NCI-H1417 treated with DMSO at 0.1 percent for 48 hours (cell line): ENCODE measurements at regions not wholly inside any gene's neighbourhood (a gene's known extent, or its start where the extent isn't known, plus 50 kb on each side); places are given as distances from the start of the nearest gene placed in this dataset.

Source experiments
- DNase-seq: peaks from one replicate; lab custom pipeline; 2025; lab: John Stamatoyannopoulos, UW

DNA sequence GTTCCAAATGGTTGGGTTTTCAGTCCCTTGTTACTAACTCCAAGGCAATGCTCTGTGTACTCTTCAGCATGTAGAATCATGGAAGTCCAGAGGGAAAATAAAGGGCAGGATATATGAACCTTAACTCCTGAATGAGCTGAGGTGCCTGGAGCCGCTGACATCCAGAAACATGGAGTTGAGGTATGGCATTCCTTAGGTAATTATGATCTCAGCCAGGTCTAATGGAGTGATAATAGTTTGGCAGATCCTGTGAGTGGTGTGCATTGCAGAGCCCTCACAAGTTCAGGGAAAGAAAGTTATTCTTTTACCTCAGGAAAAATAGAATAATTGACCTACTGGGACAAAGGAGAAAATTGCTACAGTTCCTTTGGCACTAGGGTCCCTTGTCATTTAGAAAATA is 369.1 kb downstream of the ZNF608 start:
- DNase-seq = no peak

DNA sequence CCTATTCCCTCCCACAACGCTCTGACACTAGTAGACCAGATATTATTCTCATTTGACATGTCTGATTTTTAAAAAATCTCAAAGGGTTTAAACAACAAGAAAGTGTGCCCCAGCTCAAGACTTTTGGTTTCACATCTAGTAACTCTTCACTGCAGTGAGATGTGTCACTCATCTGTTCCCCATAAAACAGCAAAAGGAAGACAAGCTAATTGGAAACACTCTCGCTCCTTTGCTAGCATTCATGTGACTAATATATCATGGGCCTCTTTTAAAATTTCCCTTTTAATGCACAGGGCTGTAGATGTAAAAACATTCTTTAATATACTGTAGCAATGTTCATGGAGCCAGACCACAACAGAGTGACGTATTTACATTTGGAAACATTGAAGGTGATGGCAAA is 372.6 kb downstream of the ZNF608 start:
- DNase-seq = no peak

DNA sequence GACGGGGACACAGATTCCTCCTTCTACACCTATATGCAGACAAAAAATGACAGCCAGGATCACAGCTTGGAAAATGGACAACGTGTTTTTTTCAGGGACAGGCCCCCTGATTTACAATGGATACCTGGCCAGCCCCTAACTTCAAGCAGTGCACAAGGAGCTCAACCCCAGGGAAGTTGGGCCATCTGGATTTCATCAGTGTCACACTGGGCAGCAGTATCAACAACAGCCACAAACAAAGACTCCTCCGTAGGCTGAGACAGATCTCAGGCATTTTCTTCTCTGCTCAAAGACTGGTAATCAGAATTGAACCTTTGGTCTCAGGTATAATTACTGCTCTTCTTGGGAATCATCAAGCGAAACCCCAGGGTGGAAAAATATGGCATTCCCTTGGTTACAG is 374.0 kb downstream of the ZNF608 start:
- DNase-seq = no peak

DNA sequence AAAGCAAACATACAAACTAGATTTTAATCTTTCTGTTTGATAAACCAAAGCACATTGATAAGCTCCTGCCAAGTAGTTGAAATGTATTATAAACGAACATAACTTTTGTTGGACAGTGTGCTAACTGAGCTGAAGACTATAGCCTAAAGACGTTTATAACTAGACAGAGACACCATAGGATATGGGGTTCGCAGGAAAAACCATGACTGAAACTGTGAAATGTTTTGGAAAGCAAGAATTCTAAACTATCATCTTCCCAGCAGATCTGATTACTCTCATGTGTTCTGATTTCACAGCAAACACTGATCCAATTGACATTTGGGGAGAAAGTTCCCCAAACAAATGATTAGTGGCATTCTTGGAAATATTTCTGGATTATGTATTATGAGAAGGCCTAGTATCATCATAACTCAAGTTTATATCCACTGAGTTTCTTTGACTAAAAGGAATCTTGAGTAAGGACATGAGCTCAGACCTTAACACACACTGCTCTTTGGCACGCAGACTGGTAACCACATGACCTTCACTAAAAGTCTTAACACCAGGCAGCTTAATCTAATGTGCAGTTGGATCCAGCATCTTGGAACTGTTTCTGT is 375.2 kb downstream of the ZNF608 start:
- DNase-seq = no peak

DNA sequence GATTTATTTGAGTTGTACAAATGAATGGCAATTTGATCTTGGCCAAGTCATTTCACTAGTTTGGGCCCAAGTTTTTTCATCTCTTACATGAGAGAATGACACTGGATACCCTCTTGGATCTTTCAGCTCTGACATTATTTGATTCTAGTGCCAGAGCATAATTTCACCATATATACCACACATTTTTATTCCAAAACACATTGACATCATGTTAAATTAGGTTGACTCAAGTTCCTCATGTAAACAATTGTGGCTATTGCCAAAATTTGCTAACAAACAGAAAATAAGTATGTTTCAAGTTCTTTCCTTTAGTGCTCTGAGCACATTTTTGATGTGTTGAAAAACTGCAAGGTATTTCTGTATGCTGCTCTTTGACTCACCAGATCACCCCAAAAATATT is 375.8 kb downstream of the ZNF608 start:
- DNase-seq = no peak

DNA sequence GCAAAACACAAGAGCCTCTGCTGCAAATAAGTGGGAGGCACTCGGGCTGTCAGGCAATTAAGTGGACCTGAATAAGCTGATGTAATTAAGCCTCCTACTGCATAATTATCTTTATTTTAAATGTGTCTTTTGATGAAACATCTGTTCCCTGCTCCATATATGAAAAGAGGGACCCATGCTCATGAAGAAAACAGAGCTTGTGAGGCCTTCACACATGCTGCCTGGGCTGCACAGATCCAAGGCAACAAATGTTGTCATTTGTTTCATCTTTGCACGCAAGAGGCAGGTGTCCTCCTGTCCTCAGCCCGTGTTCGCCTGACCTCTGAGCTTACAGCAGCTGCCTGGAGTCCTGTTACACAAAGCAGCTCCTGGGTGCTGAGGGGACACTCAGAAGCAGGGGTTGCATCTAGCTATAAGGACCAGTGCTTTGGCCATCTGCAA is 381.1 kb downstream of the ZNF608 start:
- peak; percentile 62 for DNase-seq

DNA sequence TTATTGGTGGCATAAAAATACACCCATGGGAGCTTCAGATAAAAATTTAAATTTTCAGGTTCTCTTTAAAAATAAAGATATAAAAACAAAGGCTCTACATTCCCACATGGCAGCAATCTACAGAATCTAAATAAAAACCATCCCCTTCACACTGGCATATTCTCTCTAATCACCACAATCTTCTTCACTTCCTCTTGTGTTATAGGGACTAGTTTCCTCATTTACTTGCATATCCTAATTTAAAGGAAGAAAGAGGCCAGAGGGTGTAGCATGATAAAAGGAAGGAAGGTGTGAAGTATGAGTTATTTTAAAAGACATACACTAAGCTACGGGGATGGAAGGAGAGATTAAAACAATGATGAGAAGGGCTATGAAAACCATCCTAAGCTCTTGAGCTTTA is 390.5 kb downstream of the ZNF608 start:
- DNase-seq = no peak

DNA sequence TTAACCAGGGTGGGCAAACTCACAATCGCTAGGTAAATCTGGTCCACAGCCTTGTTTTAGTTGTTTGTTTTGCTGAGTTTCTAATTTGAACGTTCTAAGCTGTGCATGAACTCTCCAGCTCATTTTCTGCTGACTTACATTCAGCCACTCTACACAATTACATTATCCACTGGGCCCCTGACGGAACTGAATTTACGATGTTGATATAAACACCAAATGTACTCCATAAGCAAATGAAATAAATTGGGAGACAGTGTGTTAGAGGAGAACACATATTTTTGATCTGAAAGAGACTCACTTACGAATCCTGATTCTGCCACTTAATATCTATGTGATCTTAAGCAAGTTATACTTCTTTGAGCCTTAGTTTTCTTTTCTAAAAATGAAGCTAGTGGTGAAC is 393.4 kb downstream of the ZNF608 start:
- DNase-seq = no peak

DNA sequence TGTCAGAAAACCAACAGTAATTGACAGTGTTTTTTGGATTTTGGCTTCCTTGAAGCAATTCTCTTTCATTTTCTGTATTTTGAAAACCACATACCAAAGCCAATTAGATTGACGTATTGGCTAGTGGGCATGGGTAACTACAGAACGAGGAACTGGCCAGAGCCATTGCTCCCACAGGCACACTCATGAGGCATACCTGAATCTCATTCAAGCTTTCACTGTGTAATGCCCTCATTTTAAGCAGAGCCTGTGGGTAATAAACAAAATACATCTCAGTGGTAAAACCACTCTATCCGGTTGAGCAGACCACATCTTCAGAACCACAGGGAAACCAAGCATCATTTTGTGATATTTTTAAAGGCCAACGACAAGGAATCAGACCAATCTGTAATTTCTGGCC is 394.1 kb downstream of the ZNF608 start:
- DNase-seq = no peak

DNA sequence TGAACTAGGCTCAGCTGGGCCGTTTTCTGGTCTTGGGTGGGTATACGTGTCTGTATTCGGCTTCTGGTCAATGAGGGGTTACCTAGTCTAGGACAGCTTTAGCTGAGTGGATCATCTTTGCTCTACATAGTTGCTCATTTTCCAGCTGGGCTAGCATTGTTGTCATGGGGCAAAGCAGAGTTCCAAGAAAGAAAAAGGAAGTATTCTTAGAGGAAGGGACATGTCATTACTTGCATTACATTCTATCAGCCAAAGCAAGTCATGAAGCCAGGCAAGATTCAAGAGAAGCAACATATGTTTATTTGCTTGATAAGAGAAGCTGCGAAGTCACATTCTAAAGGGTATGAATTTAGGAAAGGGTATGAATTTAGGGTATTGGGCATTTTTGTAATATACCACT is 396.5 kb downstream of the ZNF608 start:
- no peak for DNase-seq

DNA sequence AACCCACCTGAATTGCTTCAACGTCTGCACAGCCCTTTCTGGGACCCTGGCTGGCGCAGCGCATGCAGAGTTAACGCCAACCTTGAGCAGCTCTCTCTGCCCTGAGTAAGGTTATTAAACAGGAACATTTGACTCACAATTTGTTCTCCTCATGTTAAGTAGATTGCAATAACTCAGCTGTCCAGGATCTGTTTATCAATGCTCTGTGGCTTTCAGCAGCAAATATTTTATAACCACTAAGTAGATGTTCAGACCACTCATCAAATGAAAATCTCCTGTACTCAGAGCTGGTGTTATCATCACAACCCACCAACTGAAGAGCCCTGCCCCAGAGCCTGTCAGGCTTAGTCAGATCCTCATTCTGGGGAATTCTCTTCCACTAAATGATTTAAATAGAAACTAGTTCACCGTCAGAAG is 403.0 kb downstream of the ZNF608 start:
- no peak for DNase-seq

DNA sequence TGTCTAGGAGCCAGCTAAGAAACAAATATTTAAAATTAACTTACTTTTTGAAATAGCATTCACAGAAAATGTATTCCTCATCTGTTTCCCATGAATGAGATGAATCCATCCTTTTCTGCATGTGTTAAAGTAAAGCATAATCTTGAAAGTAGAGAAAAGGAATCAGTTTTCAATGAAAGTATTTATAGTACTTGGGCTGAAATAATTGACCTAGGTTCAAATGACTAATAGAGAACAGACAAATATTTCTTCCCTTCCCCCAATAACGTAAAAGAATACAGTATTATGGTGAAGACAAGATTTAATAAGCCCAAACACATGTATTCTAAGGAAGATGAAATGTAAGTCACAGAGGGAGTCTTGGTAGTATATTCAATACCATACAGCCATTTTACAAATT is 403.5 kb downstream of the ZNF608 start:
- no peak for DNase-seq

DNA sequence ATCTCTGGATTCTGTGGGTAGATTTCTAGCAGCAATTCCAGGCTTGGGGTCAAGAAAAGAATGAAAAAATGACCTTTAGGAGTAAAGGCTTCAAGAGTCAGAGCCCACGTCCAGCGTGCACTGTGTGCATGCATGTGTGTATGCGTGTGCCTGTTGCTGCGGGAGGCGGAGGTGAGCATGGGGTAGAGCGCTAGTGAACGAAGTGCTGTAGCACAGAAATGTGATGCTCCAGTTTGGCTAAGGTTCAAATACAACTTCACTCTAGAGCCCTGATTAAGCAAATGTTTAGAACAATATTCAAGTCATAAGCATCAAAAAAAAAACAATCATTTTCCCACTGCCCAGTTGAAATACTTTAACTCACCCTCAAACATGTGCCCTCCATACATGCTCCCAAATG is 403.9 kb downstream of the ZNF608 start:
- DNase-seq = no peak

DNA sequence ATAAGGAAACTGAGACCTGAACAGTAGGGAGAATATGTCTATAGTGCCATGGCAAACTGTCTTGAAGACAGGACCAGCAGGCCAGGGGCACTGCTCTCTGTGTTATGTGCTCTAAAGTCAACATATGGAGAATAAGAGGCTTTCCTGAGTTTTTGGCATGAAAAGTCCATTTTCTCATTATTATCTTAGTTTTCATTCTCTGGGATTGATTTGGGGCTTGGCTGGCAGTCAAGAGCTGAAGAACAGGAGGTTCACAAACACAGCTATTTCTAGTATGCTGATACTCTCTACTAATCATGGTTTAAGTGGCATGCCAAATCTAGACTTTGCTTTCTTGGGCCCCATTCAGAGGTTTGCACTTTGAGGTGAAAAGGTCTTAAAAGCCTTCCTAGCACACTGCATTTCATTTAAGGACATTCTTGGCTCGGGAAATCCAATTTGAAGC is 404.4 kb downstream of the ZNF608 start:
- DNase-seq = no peak

DNA sequence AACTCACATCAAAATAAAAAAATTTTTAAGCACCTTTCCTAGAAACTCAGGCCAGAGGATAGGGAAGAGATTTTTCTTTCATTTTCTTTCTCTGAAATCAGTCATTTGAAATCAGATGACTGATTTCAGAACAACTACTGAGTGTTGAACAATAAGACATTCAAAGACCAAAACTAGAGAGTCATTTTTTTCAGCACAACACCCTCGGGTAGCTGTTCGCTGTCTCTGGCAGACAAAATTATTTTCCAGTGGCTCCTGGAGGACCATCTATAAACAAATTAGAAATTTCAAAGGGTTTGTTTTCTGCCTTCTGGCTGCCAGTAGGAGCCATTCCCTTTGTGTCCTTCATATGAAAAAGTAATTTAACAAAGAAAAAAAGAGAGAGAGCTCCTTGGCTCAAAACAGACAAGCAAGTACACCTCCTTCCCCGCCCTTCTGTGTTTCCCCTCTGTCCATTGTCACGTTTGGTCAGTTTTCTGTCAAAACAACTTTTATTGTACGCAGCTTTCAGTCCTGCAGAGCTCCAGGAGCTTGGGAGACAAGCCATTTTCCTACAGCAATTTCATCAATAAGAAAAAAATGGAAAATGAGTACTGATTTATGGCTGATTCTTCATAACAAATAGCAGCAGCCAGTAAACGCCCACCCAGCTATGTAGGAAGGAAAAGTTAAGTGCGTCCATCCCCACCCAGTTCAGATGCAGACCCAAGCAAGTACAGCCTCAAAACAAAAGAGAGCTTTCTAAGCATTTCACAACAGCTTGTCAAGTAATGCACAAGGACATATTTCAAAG is 405.2 kb downstream of the ZNF608 start:
- DNase-seq = no peak

DNA sequence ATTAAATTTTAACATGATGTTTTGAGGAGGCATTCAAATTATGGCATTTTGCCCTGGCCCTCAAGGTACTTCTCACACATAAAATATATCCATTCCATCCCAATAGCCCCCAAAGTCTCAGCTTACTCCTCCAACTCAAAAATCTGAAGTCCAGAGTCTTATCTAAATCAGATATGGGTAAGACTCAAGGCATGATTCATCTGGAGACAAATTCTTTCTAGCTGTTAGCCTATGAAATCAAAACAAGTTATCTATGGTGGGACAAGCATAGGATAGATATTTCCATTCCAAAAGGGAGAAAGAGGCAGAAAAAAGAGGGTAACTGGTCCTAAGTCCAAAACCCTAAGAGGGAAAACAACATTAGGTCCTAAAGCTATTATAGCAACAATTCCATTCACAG is 408.4 kb downstream of the ZNF608 start:
- DNase-seq = no peak

DNA sequence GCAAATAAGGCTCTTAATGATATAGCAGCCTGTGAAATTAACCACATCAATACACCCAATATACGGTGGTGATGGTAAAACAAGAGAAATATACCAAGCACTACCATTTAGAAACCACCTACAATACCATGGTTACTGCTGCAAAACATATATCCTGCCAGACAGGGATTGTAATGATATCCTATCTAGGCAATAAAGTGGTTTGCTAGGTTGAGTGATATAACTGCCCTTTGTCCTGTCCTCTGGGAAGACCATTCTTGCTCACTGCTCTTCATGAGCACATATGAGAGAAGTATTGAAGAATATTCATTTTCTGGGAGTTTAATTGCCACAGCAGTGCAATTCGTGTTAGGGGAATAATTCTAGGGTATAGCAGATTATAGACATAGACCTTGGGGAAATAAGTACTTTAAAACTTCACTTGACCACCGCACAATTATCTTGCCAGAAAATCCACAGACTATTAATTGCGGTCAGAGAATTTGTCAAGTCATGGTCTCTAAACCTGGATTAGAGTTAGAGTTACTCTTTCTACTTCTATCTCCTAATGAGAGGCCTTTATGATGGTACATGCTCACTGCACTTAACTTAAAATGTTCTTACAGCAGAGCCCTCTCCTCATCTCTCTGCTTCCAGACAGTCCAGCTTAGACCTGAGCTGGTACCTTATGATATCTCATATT is 413.0 kb downstream of the ZNF608 start:
- no peak for DNase-seq

DNA sequence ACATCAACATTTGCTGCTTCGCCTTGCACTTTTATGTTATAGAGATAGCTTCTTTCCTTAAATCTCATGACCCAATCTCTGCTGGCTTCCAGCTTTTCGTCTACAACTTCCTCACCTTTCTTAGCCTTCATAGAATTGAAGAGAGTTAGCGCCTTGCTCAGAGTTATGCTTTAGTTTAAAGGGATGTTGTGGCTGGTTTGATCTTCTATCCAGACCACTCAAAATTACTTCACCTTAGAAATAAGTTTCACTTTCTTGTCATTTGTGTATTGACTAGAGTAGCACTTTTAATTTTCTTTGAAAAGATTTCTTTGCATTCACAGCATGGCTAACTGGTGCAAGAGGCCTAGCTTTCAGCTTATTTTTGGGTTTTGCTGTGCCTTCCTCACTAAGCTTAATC is 414.2 kb downstream of the ZNF608 start:
- DNase-seq = no peak

DNA sequence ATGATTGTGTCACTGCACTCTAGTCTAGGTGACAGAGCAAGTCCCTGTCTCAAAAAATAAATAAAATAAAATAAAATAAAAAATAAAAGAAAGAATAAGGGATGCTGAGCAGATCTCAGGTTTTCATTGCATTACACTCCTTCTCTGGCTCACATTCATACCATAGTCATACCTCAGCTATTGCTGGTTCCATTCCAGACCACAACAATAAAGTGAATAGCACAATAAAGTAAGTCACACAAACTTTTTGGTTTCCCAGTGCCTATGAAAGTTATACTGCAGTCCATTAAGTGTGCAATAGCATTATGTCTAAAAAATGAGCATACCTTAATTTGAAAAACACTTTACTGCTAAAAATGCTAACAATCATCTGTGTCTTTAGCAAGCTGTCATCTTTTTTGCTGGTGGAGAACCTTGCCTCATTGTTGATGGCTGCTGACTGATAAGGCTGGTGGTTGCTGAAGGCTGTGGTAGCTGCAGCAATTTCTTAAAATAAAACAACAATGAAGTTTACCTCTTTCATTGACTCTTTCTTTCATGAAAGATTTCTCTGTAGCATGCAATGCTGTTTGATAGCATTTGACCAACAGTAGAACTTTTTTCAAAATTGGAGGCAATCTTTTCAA is 415.7 kb downstream of the ZNF608 start:
- DNase-seq = no peak

DNA sequence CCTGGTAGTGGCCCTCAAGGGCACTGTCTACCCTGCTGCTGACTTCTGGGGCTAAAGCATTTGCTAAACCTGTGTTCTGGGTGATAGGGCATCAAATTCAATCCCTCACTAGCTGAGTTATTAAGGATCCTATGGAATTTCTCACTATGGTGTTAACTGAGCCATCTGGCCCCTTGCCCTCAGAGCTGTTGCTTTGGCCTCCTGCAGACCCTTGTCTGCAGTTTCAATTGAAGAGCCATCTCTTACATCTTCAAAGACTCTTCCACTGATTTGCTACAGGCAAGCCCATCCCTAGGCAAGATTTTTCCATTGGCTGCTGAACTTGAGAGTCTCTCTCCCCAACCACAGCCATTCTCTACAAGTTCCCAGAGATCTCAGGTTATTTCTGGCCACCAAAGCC is 418.2 kb downstream of the ZNF608 start:
- no peak for DNase-seq

DNA sequence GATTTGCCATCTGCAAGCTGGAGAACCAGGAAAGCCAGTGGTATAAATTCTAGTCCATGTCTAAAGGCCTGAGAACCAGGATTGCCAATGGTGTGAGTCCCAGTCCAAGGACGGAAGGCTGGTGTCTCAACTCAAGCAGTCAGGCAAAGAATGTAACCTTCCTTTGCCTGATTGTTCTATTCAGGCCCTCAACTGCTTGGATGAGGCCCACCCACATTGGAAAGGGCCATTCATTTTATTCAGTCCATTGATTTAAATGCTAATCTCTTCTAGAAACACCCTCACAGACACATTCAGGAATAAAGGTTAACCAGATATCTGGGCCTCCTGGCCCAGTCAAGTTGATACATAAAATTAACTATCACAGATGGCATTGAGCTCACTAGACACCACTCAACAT is 427.8 kb downstream of the ZNF608 start:
- DNase-seq = no peak

DNA sequence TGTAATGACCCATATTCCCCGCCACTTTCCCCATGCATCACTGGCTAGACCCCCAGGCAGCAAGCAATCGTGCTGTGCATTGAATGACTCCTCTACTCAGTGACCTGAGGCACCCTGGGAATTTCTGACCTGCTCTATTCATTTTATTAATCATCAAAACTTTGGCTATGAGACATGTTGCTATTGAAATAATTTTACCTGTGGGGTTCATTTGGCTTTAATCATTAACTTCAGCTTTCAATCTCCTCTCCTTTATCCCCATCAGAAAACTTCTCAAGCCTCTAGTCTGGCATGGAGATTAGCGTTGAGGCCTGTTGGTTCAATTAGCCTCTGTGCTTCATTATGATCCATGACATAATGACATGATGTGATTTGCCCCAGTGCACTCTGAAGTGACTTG is 429.0 kb downstream of the ZNF608 start:
- no peak for DNase-seq
